IMR-90 (cell line): ENCODE measurements at regions not wholly inside any gene's neighbourhood (a gene's known extent, or its start where the extent isn't known, plus 50 kb on each side); places are given as distances from the start of the nearest gene placed in this dataset.
A peak's percentile ranks its signal among the peaks of the same experiment; 100 is the strongest.

Source experiments
- ATAC-seq: fragments of 200-7000 bp; cut with Tn5 transposase; 2 replicates; pipeline ENCODE4 v1.9.1; 2020; ENCODE audit warnings: low read depth, mild to moderate bottlenecking, moderate library complexity
- BruUV-seq: library from RNA; stranded (reverse); fragments of 400-500 nt; replicated peaks from 2 replicates; lab custom pipeline; 2021; lab: Mats Ljungman, UMichigan
- CTCF ChIA-PET: fragments of 300-600 bp; formaldehyde crosslinking; extraction: SDS; loops from one replicate; lab custom pipeline; 2021; ENCODE audit warnings: antibody characterized with exemption; lab: Yijun Ruan, JAX
- POLR2A ChIA-PET: fragments of 300-600 bp; sonication (Branson Sonifier 250); formaldehyde crosslinking; loops from one replicate; lab custom pipeline; 2022; ENCODE audit warnings: antibody characterized with exemption; ENCODE audit not compliant: unreplicated experiment; lab: Charles Lee
- DNase-seq: peaks from one replicate; pipeline ENCODE4 v3.0.0; 2013
- H2AFZ ChIP-seq: replicated peaks from 2 replicates; pipeline ENCODE3; 2013; ENCODE audit warnings: low read length, mild to moderate bottlenecking; ENCODE audit not compliant: poor library complexity
- H2AK5ac ChIP-seq: 2 replicates; pipeline ENCODE4 v1.6.1; 2013; ENCODE audit warnings: low read depth, low read length, inconsistent platforms
- H2AK9ac ChIP-seq: replicated peaks from 2 replicates; pipeline ENCODE3; 2013; ENCODE audit warnings: mild to moderate bottlenecking, low read depth, low read length, moderate library complexity; ENCODE audit not compliant: poor library complexity
- H2BK120ac ChIP-seq: 2 replicates; pipeline ENCODE4 v1.6.1; 2013; ENCODE audit warnings: low read depth, low read length, inconsistent platforms
- H2BK15ac ChIP-seq: 3 replicates; pipeline ENCODE4 v1.6.1; 2013; ENCODE audit warnings: low read depth, low read length, inconsistent platforms
- H2BK20ac ChIP-seq: 2 replicates; pipeline ENCODE4 v1.6.1; 2013; ENCODE audit warnings: low read depth, mild to moderate bottlenecking, inconsistent platforms, low read length, moderate library complexity
- H2BK5ac ChIP-seq: 2 replicates; pipeline ENCODE4 v1.6.1; 2013; ENCODE audit warnings: mild to moderate bottlenecking, low read depth, low read length, inconsistent platforms; ENCODE audit not compliant: poor library complexity, severe bottlenecking
- H3K14ac ChIP-seq: replicated peaks from 2 replicates; pipeline ENCODE4 v1.6.1; 2013; ENCODE audit warnings: low read depth, low read length, inconsistent platforms
- H3K18ac ChIP-seq: 2 replicates; pipeline ENCODE4 v1.6.1; 2013; ENCODE audit warnings: low read depth, low read length, control low read depth
- H3K23ac ChIP-seq: 2 replicates; pipeline ENCODE4 v1.6.1; 2013; ENCODE audit warnings: low read depth, low read length, inconsistent platforms
- H3K27ac ChIP-seq: 2 replicates; pipeline ENCODE4 v1.5.1; 2013; ENCODE audit warnings: mild to moderate bottlenecking, control low read depth, low read length; ENCODE audit not compliant: insufficient read depth
- H3K27me3 ChIP-seq: 2 replicates; pipeline ENCODE4 v1.6.1; 2013; ENCODE audit warnings: low read length; ENCODE audit not compliant: control insufficient read depth, insufficient read depth
- H3K36me3 ChIP-seq: 2 replicates; pipeline ENCODE4 v1.6.1; 2013; ENCODE audit warnings: low read length, mixed read lengths; ENCODE audit not compliant: control insufficient read depth, insufficient read depth
- H3K4ac ChIP-seq: 2 replicates; pipeline ENCODE4 v1.6.1; 2013; ENCODE audit warnings: low read depth, low read length, inconsistent platforms
- H3K4me1 ChIP-seq: 2 replicates; pipeline ENCODE4 v1.6.1; 2013; ENCODE audit warnings: low read length, mixed read lengths; ENCODE audit not compliant: control insufficient read depth, insufficient read depth
- H3K4me2 ChIP-seq: 2 replicates; pipeline ENCODE4 v1.6.1; 2013; ENCODE audit warnings: low read depth, mild to moderate bottlenecking, control low read depth, low read length, moderate library complexity
- H3K4me3 ChIP-seq: 2 replicates; pipeline ENCODE4 v1.5.1; 2013; ENCODE audit warnings: low read depth, mild to moderate bottlenecking, control low read depth, low read length, moderate library complexity; ENCODE audit not compliant: insufficient read depth
- H3K56ac ChIP-seq: 2 replicates; pipeline ENCODE4 v1.6.1; 2013; ENCODE audit warnings: low read length, inconsistent platforms; ENCODE audit not compliant: insufficient read depth; ENCODE audit errors: extremely low read depth
- H3K79me1 ChIP-seq, 2 experiments: 2 replicates each; pipeline ENCODE4 v1.6.1; 2013; ENCODE audit warnings: low read length in 2 of 2, inconsistent platforms in 1 of 2, low read depth in 1 of 2
- H3K9ac ChIP-seq: 2 replicates; pipeline ENCODE4 v1.6.1; 2013; ENCODE audit warnings: low read depth, low read length, control low read depth
- H3K9me1 ChIP-seq: 2 replicates; pipeline ENCODE4 v1.6.1; 2013; ENCODE audit warnings: low read length, inconsistent platforms; ENCODE audit not compliant: insufficient read depth
- H3K9me3 ChIP-seq: 2 replicates; pipeline ENCODE4 v1.6.1; 2013; ENCODE audit warnings: low read length; ENCODE audit not compliant: control insufficient read depth, insufficient read depth
- H4K20me1 ChIP-seq: 2 replicates; pipeline ENCODE4 v1.6.1; 2013; ENCODE audit warnings: low read length, inconsistent platforms; ENCODE audit not compliant: insufficient read depth
- H4K5ac ChIP-seq: 2 replicates; pipeline ENCODE4 v1.6.1; 2013; ENCODE audit warnings: mild to moderate bottlenecking, low read depth, low read length, control low read depth
- H4K8ac ChIP-seq, 2 experiments: 2 replicates each; pipeline ENCODE4 v1.6.1; 2013; ENCODE audit warnings: low read depth in 2 of 2, low read length in 2 of 2, control low read depth in 1 of 2, inconsistent platforms in 1 of 2
- H4K91ac ChIP-seq: 2 replicates; pipeline ENCODE4 v1.6.1; 2013; ENCODE audit warnings: low read depth, low read length, inconsistent platforms; ENCODE audit not compliant: insufficient read depth
- NFE2L2 ChIP-seq: fragments of 150-350 bp; IDR thresholded peaks from 2 replicates; pipeline ENCODE4 v1.6.1; 2016; ENCODE audit warnings: low read depth, mild to moderate bottlenecking, low read length
- RAD21 ChIP-seq: IDR thresholded peaks from 2 replicates; pipeline ENCODE4 v1.6.1; 2012; ENCODE audit warnings: low read length, improper control_type of control experiment
- WGBS, 2 experiments: methylation state at CpG; one replicate each; pipeline versions ENCODE4 v1.1.5 to v1.1.7; 2013; ENCODE audit warnings: missing lambda C conversion rate in 2 of 2; ENCODE audit not compliant: insufficient read length in 1 of 2; ENCODE audit errors: extremely low coverage in 2 of 2; 5-methylcytosine and 5-hydroxymethylcytosine counted together
- dilution Hi-C: fragments of 300-500 bp; cut with HindIII; formaldehyde crosslinking; loops from one replicate; pipeline ENCODE4 v1.14.3; 2018; ENCODE audit warnings: low sequenced_read_pairs; ENCODE audit not compliant: unreplicated experiment
- in situ Hi-C: fragments of 300-500 bp; cut with MboI; formaldehyde crosslinking; loops from 3 replicates; pipeline ENCODE4 v1.14.3; 2019; ENCODE audit warnings: low sequenced_read_pairs, inconsistent platforms, mixed read lengths
- intact Hi-C: fragments of 100-400 bp; cut with micrococcal nuclease; formaldehyde crosslinking; loops from 2 replicates; pipeline ENCODE4 v1.10.0; 2022
- TF ChIP-seq, protein P1 (sequence below): fragments of 150-350 bp; IDR thresholded peaks from 2 replicates; pipeline ENCODE4 v1.6.1; 2016; ENCODE audit warnings: low read depth, mild to moderate bottlenecking, low read length, moderate library complexity, borderline replicate concordance

GRCh38 chr7:41869997-41870396 lies 167.1 kb upstream of the INHBA start:
- peak overlapping the region; percentile 75 for H2BK5ac ChIP-seq
- ChIA-PET POLR2A (no interaction called here), CTCF (no interaction called here)
- no peak overlapping the region for H2AFZ ChIP-seq
- intact Hi-C loops = no loop called here
- H4K5ac ChIP-seq = peak overlapping the region; percentile 92
- no peak for TF ChIP-seq RAD21
- TF ChIP-seq NFE2L2 = peak; percentile 83
- TF ChIP-seq, protein P1, sequence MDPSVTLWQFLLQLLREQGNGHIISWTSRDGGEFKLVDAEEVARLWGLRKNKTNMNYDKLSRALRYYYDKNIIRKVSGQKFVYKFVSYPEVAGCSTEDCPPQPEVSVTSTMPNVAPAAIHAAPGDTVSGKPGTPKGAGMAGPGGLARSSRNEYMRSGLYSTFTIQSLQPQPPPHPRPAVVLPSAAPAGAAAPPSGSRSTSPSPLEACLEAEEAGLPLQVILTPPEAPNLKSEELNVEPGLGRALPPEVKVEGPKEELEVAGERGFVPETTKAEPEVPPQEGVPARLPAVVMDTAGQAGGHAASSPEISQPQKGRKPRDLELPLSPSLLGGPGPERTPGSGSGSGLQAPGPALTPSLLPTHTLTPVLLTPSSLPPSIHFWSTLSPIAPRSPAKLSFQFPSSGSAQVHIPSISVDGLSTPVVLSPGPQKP = no peak
- no peaks in the 10 kb centered on the region for H3K79me1 ChIP-seq
- WGBS, 2 experiments = 80% methylated on average over 1 of the region's 4 CpGs; no CpG with 5 or more reads in 1 of the 2 experiments
- BruUV-seq = no TSS peak
- H3K9me1 ChIP-seq = no peaks in the 10 kb centered on the region
- no peak overlapping the region for H3K4me3 ChIP-seq
- H2AK5ac ChIP-seq = peak overlapping the region; percentile 71
- H3K4ac ChIP-seq = peak overlapping the region; percentile 42; the same call in 1 of the 2 replicates
- peak overlapping the region; percentile 68 to 76 for H4K8ac ChIP-seq
- H3K4me1 ChIP-seq = peaks cover 14% of the 10 kb centered on the region
- H2BK20ac ChIP-seq = peak overlapping the region; percentile 73; the same call in 1 of the 2 replicates
- H4K20me1 ChIP-seq = no peaks in the 10 kb centered on the region
- H3K18ac ChIP-seq = peak overlapping the region; percentile 99
- H2AK9ac ChIP-seq = no peak overlapping the region
- peak overlapping the region; percentile 91 for H2BK15ac ChIP-seq
- H2BK120ac ChIP-seq = peak overlapping the region; percentile 86
- H3K14ac ChIP-seq = peak overlapping the region; percentile 83
- peak overlapping the region; percentile 61; the same call in 1 of the 2 replicates for H3K23ac ChIP-seq
- H3K9ac ChIP-seq = peak overlapping the region; percentile 64
- H3K56ac ChIP-seq = peak overlapping the region; percentile 40; the same call in 1 of the 2 replicates
- peak; percentile 34; the same call in 1 of the 2 replicates for ATAC-seq
- peak overlapping the region; percentile 40; the same call in 1 of the 2 replicates for H4K91ac ChIP-seq
- H3K36me3 ChIP-seq = no peaks in the 10 kb centered on the region
- H3K27ac ChIP-seq = peak overlapping the region; percentile 91
- dilution Hi-C loops = no loop called here
- no peak for DNase-seq
- in situ Hi-C loops = no loop called here
- no peaks in the 10 kb centered on the region for H3K27me3 ChIP-seq
- peak overlapping the region; percentile 82 for H3K4me2 ChIP-seq
- H3K9me3 ChIP-seq = peaks cover 5% of the 10 kb centered on the region
